Epithelial cell of esophagus (primary cell): ENCODE measurements at regions not wholly inside any gene's neighbourhood (a gene's known extent, or its start where the extent isn't known, plus 50 kb on each side); places are given as distances from the start of the nearest gene placed in this dataset.

Source experiments
- DNase-seq: peaks from one replicate; pipeline ENCODE4 v3.0.0; 2010; ENCODE audit warnings: low read depth
- H3K4me3 ChIP-seq: 2 replicates; pipeline ENCODE4 v1.5.1; 2011; ENCODE audit warnings: mild to moderate bottlenecking, low read length, control low read depth
- TF ChIP-seq, protein P1 (sequence below): IDR thresholded peaks from 2 replicates; pipeline ENCODE4 v1.5.1; 2011; ENCODE audit warnings: low read depth, mild to moderate bottlenecking, low read length, control low read depth, inconsistent platforms; ENCODE audit not compliant: insufficient read depth; ENCODE audit errors: missing control alignments

DNA sequence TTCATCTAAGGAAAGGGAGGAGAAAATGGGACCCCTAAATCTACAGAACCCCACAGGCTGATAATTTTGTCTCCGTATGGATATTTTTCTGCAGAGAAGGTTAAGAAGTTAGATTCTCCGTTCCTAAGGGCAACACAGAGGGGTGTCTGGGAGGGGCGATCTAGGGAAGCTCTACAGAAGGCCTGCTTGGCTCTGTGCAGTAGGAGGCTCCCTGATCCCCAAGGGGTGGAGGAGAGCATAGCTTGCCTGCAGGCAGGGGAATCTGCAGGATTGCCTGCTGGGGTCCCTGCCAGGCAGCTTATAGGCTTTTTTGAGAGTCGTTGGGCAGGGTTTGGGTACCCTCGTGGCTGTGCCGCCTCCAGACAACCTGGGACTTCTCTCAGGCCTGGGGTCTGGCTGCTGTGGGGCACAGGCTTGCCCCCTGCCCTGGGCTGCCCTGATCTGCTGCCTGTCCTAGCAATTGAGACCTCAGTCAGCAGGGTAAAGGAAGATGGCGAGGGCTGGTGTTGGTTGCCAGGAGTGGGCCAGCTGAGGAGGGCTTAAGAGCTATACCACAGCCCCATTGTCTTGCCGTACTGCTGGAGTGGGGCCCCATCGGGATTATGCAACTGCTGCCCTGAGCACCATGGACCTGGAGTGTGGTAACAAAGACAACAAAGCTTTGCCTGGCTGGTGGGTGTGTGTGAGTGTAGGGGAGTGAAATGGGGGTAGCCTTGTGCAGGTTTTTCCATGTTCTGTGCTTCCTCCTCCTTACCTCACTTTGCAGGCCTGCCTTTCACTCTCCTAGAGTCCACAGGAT lies 74.1 kb downstream of the EFNB1 start:
- H3K4me3 ChIP-seq: no peak overlapping the region
- TF ChIP-seq, protein P1, sequence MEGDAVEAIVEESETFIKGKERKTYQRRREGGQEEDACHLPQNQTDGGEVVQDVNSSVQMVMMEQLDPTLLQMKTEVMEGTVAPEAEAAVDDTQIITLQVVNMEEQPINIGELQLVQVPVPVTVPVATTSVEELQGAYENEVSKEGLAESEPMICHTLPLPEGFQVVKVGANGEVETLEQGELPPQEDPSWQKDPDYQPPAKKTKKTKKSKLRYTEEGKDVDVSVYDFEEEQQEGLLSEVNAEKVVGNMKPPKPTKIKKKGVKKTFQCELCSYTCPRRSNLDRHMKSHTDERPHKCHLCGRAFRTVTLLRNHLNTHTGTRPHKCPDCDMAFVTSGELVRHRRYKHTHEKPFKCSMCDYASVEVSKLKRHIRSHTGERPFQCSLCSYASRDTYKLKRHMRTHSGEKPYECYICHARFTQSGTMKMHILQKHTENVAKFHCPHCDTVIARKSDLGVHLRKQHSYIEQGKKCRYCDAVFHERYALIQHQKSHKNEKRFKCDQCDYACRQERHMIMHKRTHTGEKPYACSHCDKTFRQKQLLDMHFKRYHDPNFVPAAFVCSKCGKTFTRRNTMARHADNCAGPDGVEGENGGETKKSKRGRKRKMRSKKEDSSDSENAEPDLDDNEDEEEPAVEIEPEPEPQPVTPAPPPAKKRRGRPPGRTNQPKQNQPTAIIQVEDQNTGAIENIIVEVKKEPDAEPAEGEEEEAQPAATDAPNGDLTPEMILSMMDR: no peak
- no peak for DNase-seq

DNA sequence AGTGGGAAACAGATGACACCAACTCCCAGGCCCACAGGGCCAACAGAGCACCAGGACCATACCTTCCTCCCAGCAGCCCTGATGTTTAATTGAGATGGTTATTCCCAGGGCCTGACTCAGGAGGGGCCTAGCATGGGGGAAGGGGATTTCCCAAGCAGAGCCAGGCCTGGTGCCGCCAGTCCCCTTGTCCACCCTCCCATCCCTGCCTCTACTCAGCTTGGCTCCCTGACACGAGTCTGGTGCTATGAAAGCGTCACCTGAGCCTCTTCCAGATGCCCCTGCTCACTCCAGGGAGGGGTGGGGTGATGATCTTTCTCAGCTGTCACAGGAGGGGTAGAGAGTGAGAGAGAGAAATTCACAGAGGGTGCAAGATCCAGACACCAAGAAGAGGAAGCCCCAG lies 72.7 kb downstream of the EFNB1 start:
- TF ChIP-seq, protein P1: no peak
- no peak overlapping the region for H3K4me3 ChIP-seq
- no peak for DNase-seq

DNA sequence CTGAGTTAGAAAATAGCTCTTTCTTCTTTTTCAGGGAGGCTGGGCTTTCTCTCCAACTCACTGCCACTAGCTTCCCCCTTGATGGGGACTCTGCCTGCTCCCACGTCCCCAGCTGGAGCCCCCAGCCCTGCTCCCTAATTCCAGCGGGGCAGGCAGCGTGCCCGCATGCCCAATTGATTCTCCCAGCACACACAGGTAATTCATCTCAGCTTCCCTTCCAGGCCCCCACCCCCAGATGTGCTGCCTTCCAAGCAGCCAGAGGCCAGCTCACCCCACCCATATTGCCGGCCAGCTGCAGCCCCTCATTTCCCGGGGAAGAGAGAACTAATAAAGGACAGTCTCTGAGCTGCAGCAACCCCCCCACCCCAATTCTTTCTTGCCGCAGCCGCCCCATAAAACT lies 69.8 kb downstream of the EFNB1 start:
- TF ChIP-seq, protein P1: no peak
- no peak overlapping the region for H3K4me3 ChIP-seq
- DNase-seq: no peak

DNA sequence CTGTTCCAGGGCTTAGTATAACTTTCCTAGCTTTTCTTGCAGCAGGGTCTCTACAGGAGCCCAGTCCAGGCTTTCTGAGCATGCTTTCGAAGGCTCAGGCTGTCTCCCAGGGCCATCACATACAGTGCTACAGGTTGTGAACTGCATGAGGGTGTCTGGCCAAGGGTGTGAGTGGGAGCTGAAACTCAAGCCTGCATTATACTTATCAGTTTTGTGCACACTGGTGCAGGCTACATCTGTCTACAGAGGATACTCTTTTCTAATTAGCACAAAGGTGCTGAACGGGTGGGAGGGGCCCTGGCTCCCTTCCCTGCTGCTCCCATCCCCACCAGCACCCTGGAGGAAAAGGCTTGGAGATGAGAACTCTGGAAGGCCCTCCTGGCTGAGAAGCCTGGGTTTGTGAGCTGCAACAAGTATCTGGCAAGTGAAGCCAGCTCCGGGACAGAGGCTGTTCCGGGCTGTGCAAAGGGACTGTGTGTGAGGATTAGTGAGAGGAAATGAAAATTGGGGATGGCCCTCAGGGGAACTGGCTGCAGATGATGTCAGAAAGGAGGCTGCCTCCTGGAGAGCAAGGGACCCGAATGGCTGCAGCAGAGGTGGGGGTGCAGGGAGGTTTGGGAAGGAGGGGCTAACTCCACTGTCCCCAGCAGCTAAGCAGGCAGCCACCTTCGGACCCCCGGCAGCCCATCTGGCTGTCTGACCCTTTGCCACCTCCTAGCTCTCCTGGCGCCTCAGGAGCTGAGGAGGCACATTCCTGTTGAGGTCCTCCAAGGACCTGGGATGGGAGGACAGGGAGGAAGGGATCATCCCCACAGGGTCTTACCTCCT lies 68.5 kb downstream of the EFNB1 start:
- no peak for DNase-seq
- no peak overlapping the region for H3K4me3 ChIP-seq
- TF ChIP-seq, protein P1: no peak

DNA sequence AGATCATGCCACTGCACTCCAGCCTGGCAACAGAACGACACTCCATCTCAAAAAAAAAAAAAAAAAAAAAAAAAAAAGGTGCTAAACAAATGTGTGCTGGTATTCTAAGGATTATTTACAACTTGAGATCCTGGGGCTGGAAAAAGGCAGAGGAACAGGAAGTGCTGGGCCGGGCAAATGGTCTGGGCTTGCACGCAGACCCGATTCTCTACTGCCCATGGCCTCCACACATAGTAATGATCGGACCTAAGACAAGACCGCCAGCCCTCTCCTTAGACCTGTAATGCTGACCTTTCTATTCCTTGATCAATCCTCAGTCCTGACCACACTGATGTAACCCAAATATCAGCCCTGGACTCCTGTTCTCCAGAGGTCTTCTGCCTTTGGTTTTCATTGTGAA lies 67.8 kb downstream of the EFNB1 start:
- no peak overlapping the region for H3K4me3 ChIP-seq
- DNase-seq: no peak
- TF ChIP-seq, protein P1: no peak

DNA sequence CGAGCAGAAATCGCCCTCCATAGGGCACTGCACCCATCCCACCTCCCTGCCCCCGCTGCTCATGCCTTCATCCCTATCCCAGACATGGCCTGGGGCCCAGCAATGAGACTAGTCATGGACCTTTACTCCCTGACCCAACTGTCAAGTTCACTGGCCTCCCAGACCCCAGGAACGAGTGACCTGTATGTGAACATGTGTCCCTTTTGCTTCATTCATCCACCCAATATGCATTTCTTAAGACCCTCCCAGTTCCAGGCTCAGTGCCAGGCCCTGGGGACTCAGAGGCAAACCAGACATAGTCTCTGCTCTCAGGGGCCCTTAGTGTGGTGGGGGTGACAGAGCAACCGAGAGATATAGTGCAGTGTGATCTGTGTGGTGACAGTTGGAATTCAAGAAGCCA lies 67.0 kb downstream of the EFNB1 start:
- no peak overlapping the region for H3K4me3 ChIP-seq
- TF ChIP-seq, protein P1: no peak
- DNase-seq: no peak
